SK-MEL-5 (cell line): ENCODE measurements at regions not wholly inside any gene's neighbourhood (a gene's known extent, or its start where the extent isn't known, plus 50 kb on each side); places are given as distances from the start of the nearest gene placed in this dataset.
A peak's percentile ranks its signal among the peaks of the same experiment; 100 is the strongest.

Experiments
- DNase-seq: peaks from one replicate; pipeline ENCODE4 v3.0.0-alpha.2; 2016; ENCODE audit warnings: low read depth, low spot score
- in situ Hi-C: cut with HindIII; loops from 2 replicates; pipeline ENCODE4 v1.10.0; 2016; ENCODE audit warnings: low sequenced_read_pairs, high pct_unique_total_duplicates, low pct_unique_long_range_greater_than_20kb

GRCh38 chr4:180148737-180149136, 2094.5 kb upstream of the TENM3 start:
- in situ Hi-C loops = no loop called here
- DNase-seq = no peak

- in situ Hi-C loops = no loop called here
- DNase-seq = peak; percentile 46
Observed at GRCh38 chr4:180150818-180151217, 2092.4 kb upstream of the TENM3 start.

GRCh38 chr4:180152831-180153230, 2090.4 kb upstream of the TENM3 start:
- DNase-seq = no peak
- in situ Hi-C loops = no loop called here

- DNase-seq = no peak
Observed at GRCh38 chr4:180153587-180153986, 2089.6 kb upstream of the TENM3 start.

GRCh38 chr4:180156684-180157083, 2086.5 kb upstream of the TENM3 start:
- no peak for DNase-seq
- in situ Hi-C loops = no loop called here

More at GRCh38 chr4:180153587-180153986, 2089.6 kb upstream of the TENM3 start:
- in situ Hi-C loops = no loop called here

GRCh38 chr4:180160195-180160983, 2082.8 kb upstream of the TENM3 start:
- no peak for DNase-seq
- in situ Hi-C loops = no loop called here

GRCh38 chr4:180164799-180165198, 2078.4 kb upstream of the TENM3 start:
- DNase-seq = peak; percentile 13
- in situ Hi-C loops = no loop called here

- DNase-seq = no peak
- in situ Hi-C loops = no loop called here
Observed at GRCh38 chr4:180169394-180169793, 2073.8 kb upstream of the TENM3 start.

GRCh38 chr4:180169966-180170365, 2073.2 kb upstream of the TENM3 start:
- no peak for DNase-seq
- in situ Hi-C loops = no loop called here

- in situ Hi-C loops = no loop called here
- no peak for DNase-seq
Observed at GRCh38 chr4:180179146-180179545, 2064.1 kb upstream of the TENM3 start.

- DNase-seq = no peak
- in situ Hi-C loops = no loop called here
Observed at GRCh38 chr4:180189666-180190065, 2053.5 kb upstream of the TENM3 start.

- DNase-seq = peak; percentile 12
- in situ Hi-C loops = no loop called here
Observed at GRCh38 chr4:180190382-180190781, 2052.8 kb upstream of the TENM3 start.

- no peak for DNase-seq
- in situ Hi-C loops = no loop called here
Observed at GRCh38 chr4:180197471-180197870, 2045.7 kb upstream of the TENM3 start.

GRCh38 chr4:180203349-180203748, 2039.9 kb upstream of the TENM3 start:
- in situ Hi-C loops = no loop called here
- DNase-seq = no peak

- in situ Hi-C loops = no loop called here
- no peak for DNase-seq
Observed at GRCh38 chr4:180205276-180205675, 2037.9 kb upstream of the TENM3 start.

GRCh38 chr4:180207921-180208320, 2035.3 kb upstream of the TENM3 start:
- no peak for DNase-seq
- in situ Hi-C loops = no loop called here

GRCh38 chr4:180217070-180217469, 2026.1 kb upstream of the TENM3 start:
- DNase-seq = no peak
- in situ Hi-C loops = no loop called here

- DNase-seq = no peak
Observed at GRCh38 chr4:180219080-180219479, 2024.1 kb upstream of the TENM3 start.

GRCh38 chr4:180225977-180226376, 2017.2 kb upstream of the TENM3 start:
- in situ Hi-C loops = no loop called here
- no peak for DNase-seq

More at GRCh38 chr4:180219080-180219479, 2024.1 kb upstream of the TENM3 start:
- in situ Hi-C loops = no loop called here
